Upper lobe of left lung (tissue), 6 donors: ENCODE measurements at regions not wholly inside any gene's neighbourhood (a gene's known extent, or its start where the extent isn't known, plus 50 kb on each side); places are given as distances from the start of the nearest gene placed in this dataset.

Experiments used
- ATAC-seq, 2 donors: fragments of 200-7000 bp; cut with Tn5 transposase; one replicate each; pipeline ENCODE4 v1.9.1; 2022; ENCODE audit warnings: mild to moderate bottlenecking in 2 of 2, moderate library complexity in 2 of 2; ENCODE audit not compliant: low FRiP score in 2 of 2
- DNase-seq, 2 donors: peaks; one replicate each; pipeline ENCODE4 v3.0.0-alpha.2; 2019 to 2020
- H3K27ac ChIP-seq, 4 donors: fragments of 200-600 bp; sonication (generic); one replicate each; pipeline ENCODE4 v1.5.1; 2016 to 2019
- H3K27me3 ChIP-seq, 4 donors: fragments of 200-600 bp; sonication (generic); one replicate each; pipeline ENCODE4 v1.5.1; 2017 to 2019
- H3K36me3 ChIP-seq, 4 donors: fragments of 200-600 bp; sonication (generic); one replicate each; pipeline ENCODE4 v1.5.1; 2016 to 2019
- H3K4me1 ChIP-seq, 4 donors: fragments of 200-600 bp; sonication (generic); one replicate each; pipeline ENCODE4 v1.5.1; 2018 to 2019
- H3K4me3 ChIP-seq, 4 donors: fragments of 200-600 bp; sonication (generic); one replicate each; pipeline ENCODE4 v1.5.1; 2017 to 2019; ENCODE audit warnings: mild to moderate bottlenecking in 2 of 4, moderate library complexity in 1 of 4
- H3K9me3 ChIP-seq, 4 donors: fragments of 200-600 bp; sonication (generic); one replicate each; pipeline ENCODE4 v1.5.1; 2018 to 2019
- EP300 ChIP-seq, 4 donors: sonication (generic); formaldehyde crosslinking; IDR thresholded peaks; one replicate each; pipeline ENCODE4 v1.5.1; 2017; ENCODE audit warnings: antibody characterized with exemption in 4 of 4, control low read depth in 2 of 4
- POLR2A ChIP-seq, 4 donors: fragments of 450-650 bp; IDR thresholded peaks; one replicate each; pipeline ENCODE4 v1.5.1; 2016 to 2017; ENCODE audit warnings: antibody characterized with exemption in 4 of 4, mild to moderate bottlenecking in 2 of 4
- POLR2AphosphoS5 ChIP-seq, 2 donors: sonication (generic); formaldehyde crosslinking; IDR thresholded peaks; one replicate each; pipeline ENCODE4 v1.5.1; 2017; ENCODE audit warnings: antibody characterized with exemption in 2 of 2
- WGBS, 2 donors: methylation state at CpG; one replicate each; pipeline ENCODE4 v1.1.5; 2017 to 2018; 5-methylcytosine and 5-hydroxymethylcytosine counted together
- TF ChIP-seq, protein P1 (sequence below), 6 experiments: fragments of 450-650 bp in 4 of 6; fragments of 200-600 bp in 2 of 6; sonication (generic) in 2 of 6; IDR thresholded peaks; one replicate each; pipeline ENCODE4 v1.5.1; 2016 to 2019; ENCODE audit warnings: antibody characterized with exemption in 6 of 6
- donor health status: DM: no; HTN: no; CAD: no; lungs with moderate emphysema.
- donor health status: DM: no; HTN: yes; CAD: no; lungs with severe emphysema.

DNA sequence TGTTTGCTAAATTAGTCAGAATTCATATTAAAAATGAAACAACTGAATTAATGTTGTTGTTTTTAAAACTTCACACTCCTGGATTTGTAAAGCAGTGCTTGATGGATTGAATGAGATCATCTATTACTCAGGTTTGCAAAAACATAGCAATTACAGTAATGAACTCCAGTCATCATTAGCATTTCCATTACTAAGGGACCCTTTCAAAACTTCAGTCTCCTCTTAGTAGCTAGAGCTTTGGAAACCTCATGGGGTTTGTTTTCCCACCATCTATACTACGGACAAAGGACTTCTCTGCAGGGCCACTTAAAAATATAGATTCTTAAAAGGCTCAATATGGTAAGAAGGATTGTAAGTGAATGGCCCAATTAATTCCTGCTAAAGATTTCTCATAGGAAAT is 174.5 kb upstream of the PRNP start:
- Histone ChIP-seq H3K9me3 (no peaks in the 10 kb centered on the region), H3K36me3 (no peaks in the 10 kb centered on the region), H3K4me3 (no peak overlapping the region), H3K27ac (no peak overlapping the region), H3K27me3 (no peaks in the 10 kb centered on the region), H3K4me1 (no peaks in the 10 kb centered on the region)
- ATAC-seq (no peak), DNase-seq (no peak)
- TF ChIP-seq, protein P1, sequence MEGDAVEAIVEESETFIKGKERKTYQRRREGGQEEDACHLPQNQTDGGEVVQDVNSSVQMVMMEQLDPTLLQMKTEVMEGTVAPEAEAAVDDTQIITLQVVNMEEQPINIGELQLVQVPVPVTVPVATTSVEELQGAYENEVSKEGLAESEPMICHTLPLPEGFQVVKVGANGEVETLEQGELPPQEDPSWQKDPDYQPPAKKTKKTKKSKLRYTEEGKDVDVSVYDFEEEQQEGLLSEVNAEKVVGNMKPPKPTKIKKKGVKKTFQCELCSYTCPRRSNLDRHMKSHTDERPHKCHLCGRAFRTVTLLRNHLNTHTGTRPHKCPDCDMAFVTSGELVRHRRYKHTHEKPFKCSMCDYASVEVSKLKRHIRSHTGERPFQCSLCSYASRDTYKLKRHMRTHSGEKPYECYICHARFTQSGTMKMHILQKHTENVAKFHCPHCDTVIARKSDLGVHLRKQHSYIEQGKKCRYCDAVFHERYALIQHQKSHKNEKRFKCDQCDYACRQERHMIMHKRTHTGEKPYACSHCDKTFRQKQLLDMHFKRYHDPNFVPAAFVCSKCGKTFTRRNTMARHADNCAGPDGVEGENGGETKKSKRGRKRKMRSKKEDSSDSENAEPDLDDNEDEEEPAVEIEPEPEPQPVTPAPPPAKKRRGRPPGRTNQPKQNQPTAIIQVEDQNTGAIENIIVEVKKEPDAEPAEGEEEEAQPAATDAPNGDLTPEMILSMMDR (IDR thresholded peaks at IDR 0.05), result no peak
- TF ChIP-seq POLR2AphosphoS5 (IDR thresholded peaks at IDR 0.05) (no peak), EP300 (IDR thresholded peaks at IDR 0.05) (no peak), POLR2A (IDR thresholded peaks at IDR 0.05) (no peak)
- WGBS, 2 donors, result 67 to 83% methylated on average over 1 of the region's 1 CpG

DNA sequence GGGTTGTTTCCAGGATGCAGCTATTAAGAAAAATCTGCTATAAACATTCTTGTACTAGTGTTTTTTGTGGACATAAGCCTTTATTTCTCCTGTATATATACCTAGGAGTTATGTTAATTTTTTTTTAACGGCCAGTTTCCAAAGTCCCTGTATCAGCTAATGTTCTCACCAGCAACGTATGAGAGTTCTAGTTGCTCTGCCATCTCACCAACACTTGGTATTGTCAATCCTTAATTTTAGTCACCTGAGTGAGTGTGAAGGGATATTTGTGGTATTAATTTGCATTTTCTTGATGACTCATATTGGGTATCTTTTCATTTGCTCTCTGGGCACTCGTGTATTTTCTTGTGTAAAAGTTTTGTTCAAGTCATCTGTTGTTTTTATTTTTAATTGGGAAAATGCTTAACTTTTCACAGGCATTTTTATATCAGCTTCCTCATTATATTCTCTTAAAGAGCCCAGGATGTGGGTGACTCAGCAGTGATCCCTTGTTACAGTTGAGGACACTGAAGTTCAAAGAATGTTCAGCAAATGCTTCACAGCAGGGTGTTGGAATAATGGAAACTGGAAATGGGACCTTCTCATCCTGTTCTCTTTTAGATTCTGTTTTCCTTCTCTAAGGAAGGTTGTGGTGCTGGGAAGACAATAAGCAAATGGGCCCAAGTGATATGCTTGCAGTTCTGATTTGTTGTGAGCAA is 176.3 kb upstream of the PRNP start:
- WGBS, 2 donors, result 82 to 88% methylated on average over 3 of the region's 3 CpGs
- Histone ChIP-seq H3K27me3 (no peaks in the 10 kb centered on the region), H3K4me3 (no peak overlapping the region), H3K9me3 (no peaks in the 10 kb centered on the region), H3K36me3 (no peaks in the 10 kb centered on the region), H3K4me1 (no peaks in the 10 kb centered on the region), H3K27ac (no peak overlapping the region)
- TF ChIP-seq EP300 (IDR thresholded peaks at IDR 0.05), result no peak
- ATAC-seq, result no peak
- DNase-seq, result no peak

DNA sequence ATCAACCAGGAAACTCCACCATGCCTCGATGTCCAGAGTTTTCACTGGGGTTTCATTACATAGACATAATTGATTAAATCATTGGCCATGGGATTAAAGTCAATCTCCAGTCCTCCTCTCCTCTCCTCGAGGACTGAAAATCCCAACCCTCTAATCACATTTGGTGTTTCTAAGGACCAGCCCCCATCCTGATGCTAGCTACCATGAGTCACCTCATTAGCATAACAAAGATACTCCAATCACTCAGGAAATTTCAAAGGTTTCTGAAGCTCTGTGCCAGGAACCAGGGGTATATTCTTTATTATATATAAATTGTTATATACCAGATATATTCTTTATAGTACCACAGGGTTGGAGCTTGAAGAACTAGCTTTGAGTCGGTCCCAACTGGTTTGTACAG is 177.5 kb upstream of the PRNP start:
- Histone ChIP-seq H3K36me3 (no peaks in the 10 kb centered on the region), H3K27ac (no peak overlapping the region), H3K4me3 (no peak overlapping the region), H3K27me3 (no peaks in the 10 kb centered on the region), H3K4me1 (no peaks in the 10 kb centered on the region), H3K9me3 (no peaks in the 10 kb centered on the region)
- ATAC-seq (no peak), DNase-seq (no peak)
- WGBS, 2 donors, result 82 to 87% methylated on average over 3 of the region's 3 CpGs
- TF ChIP-seq POLR2A (IDR thresholded peaks at IDR 0.05) (no peak), POLR2AphosphoS5 (IDR thresholded peaks at IDR 0.05) (no peak)
- TF ChIP-seq, protein P1 (IDR thresholded peaks at IDR 0.05), result no peak

DNA sequence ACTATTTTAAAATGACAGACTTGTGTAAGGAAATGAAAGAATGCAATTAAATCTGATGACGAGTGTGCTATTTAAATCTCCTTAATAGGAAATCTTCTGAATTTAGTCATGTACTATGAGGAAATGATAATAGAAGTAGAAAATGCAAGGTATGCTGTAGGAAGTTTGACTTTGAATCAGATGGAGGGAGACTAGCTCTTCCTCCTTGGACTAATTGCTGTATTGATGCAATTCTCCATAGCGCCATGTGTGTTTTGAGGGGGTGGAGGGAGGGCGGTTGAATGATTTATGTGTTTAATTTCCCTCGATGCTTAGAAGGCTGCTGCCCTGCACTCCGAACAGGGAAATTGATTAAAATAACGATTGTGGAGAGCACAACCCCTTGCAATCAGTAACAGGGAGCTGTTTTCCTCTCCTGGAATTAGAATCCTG is 179.0 kb upstream of the PRNP start:
- no peaks in the 10 kb centered on the region for H3K9me3 ChIP-seq
- no peak for ATAC-seq
- no peaks in the 10 kb centered on the region for H3K27me3 ChIP-seq
- DNase-seq, result no peak
- H3K36me3 ChIP-seq, result no peaks in the 10 kb centered on the region
- WGBS, 2 donors, result 41 to 45% methylated on average over 6 of the region's 6 CpGs
- no peaks in the 10 kb centered on the region for H3K4me1 ChIP-seq
- TF ChIP-seq POLR2A (IDR thresholded peaks at IDR 0.05), result no peak
- no peak for TF ChIP-seq POLR2AphosphoS5 (IDR thresholded peaks at IDR 0.05)
- no peak for TF ChIP-seq EP300 (IDR thresholded peaks at IDR 0.05)
- TF ChIP-seq, protein P1 (IDR thresholded peaks at IDR 0.05), result no peak
- no peak overlapping the region for H3K27ac ChIP-seq
- no peak overlapping the region for H3K4me3 ChIP-seq

DNA sequence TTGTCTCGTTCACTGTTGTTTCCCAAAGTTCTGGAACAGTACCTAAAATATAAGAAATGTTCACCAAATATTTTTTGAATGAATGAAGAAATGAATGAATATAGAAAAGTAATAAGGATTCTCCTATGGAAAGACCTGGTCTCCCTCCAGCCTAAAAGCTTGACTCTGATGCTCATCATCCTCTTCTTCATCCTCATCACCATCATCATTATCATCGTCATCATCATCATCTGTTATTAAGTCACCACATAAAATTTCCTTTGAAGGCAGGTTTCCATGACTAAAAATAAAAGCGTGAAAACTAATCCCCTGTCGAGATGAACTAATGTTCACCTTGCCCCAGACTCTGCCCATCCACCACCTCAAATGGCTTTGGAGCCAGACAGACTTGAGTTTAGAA is 181.4 kb upstream of the PRNP start:
- Histone ChIP-seq H3K9me3 (peaks cover 0 to 8% (median 0%) of the 10 kb centered on the region in 4 donors), H3K27ac (no peak overlapping the region), H3K4me1 (no peaks in the 10 kb centered on the region), H3K27me3 (no peaks in the 10 kb centered on the region), H3K4me3 (no peak overlapping the region), H3K36me3 (no peaks in the 10 kb centered on the region)
- no peak for TF ChIP-seq POLR2AphosphoS5 (IDR thresholded peaks at IDR 0.05)
- no peak for TF ChIP-seq EP300 (IDR thresholded peaks at IDR 0.05)
- TF ChIP-seq POLR2A (IDR thresholded peaks at IDR 0.05), result no peak
- TF ChIP-seq, protein P1 (IDR thresholded peaks at IDR 0.05), result no peak
- no peak for ATAC-seq
- 88 to 90% methylated on average over 4 of the region's 4 CpGs for WGBS, 2 donors
- DNase-seq, result no peak
